HG03175 (cell line): ENCODE measurements at regions not wholly inside any gene's neighbourhood (a gene's known extent, or its start where the extent isn't known, plus 50 kb on each side); places are given as distances from the start of the nearest gene placed in this dataset.
"Not testable (repeated sequence)": the region's sequence is repeated elsewhere in the genome, so short reads cannot be mapped to it uniquely, and the experiment has no call there.

Source experiments
- ATAC-seq: cut with Tn5 transposase; IDR thresholded peaks from one replicate; pipeline ENCODE4 v1.9.1; 2021; ENCODE audit warnings: mild to moderate bottlenecking, moderate library complexity; ENCODE audit not compliant: unreplicated experiment

DNA sequence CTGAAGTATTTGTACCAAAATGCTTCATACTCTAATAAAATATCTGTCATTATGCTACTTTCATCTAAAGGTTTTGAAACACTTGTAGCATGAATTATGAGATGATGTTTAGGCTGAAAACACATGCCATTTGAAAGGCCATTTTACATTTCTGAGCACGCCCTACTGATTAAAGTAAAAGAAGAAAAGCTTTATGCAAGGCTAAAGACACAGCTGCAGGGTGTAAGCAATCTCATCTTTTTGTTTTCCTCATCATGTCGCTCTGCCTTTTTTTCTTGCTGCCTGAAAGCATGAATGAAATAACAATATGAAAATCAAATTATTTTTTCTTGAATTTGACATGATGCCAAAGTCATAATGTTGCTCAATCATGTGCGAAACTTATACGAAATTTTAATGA lies 148.6 kb upstream of the ARG1 start:
- no peak for ATAC-seq

DNA sequence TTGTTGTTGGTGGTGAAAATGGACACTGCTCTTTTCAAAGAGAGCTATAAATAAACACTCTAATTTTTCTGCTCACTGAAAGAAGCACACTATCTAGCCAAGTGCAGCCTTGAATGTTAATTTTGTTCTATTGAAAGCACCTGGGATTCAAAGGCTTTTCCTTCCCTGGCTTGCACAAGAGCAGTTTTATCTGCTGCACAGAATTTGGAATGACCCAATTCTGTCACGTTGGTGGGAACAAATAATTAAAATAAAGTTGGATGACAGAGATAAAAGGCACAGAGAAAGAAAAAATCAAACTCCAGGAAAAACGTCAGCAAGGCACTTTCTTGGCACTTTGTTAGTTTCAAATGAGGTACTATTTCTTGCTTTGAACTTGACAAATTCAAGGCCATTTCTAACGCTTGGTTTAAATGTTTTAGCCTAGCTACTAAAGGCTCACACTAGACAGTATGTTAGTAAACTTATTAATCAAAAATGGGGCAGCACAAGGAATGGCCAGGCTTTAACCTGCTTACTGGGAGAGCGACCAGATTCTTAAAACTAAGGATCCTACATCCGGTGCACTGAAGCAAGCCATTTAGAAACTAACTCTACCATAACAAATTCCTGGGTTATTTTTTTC lies 145.5 kb upstream of the ARG1 start:
- ATAC-seq, result no peak

DNA sequence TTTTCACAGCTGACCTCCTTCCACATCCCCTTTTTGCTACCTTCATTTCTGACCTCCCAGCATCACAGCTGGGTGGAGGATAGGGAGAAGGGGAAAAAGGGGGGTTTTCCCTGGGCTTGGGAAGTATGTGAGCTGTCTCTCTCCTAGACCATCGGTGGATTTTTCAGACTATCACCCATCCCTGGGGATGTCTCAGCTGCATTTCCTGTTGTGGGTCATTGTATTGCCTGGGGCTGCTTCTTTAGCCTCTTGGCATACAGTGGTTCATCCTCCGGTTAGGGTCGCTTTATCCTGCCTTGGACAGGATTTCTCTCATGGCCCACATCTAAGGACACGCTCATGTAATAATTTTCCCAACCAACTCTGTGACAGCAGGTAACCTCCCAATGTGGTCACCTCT lies 142.5 kb upstream of the ARG1 start:
- ATAC-seq, result no peak

DNA sequence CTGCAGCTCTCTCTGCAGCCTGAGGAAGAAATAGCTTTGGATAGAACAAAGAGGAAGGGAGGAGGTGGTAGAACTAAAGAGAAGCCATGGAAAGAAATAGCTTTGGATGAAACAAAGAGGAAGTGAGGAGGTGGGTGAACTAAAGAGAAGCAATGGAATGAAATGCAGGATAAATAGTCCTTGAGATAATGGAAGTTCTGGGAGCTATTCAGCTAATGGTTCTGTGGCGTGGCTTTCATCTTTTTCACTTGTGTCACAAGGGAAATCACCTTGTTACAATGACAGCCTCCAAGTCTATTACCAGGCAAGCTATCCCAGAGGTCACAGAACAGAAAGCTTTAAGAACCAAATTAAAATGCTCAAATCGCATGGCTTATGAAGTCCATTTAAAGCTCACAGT lies 141.3 kb upstream of the ARG1 start:
- no peak for ATAC-seq

DNA sequence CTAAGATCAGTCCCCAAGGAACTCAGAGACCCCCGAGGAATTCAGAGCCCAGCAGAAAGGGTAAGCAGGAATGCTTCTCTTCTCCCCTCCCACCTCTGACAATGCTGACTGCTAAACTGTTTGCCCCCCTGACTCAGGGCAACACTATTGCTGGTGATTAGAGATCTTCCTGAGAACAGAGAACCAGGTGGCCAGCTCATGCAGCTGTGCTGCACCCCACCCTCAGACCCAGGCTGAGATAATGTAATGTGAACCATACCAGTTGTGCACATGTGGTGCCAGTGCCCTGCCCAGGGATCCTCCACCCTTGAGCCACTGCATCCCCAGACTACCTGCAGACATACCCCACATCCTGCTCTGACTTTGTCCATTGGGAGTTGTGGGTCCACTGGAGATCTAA lies 139.1 kb upstream of the ARG1 start:
- ATAC-seq, result no peak

DNA sequence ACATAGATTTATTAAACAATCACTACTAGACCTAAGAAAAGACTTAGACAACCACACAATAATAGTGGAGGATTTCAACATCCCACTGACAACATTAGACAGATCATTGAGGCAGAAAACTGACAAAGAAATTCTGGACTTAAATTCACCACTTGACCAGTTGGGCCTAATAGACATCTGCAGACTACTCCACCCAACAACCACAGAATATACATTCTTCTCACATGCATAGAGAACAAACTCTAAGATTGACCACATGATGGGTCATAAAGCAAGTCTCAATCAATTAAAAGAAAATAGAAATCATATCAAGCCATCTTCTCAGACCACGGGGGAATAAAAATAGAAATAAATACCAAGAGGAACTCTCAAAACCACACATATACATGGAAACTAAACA lies 136.7 kb upstream of the ARG1 start:
- ATAC-seq, result no peak

DNA sequence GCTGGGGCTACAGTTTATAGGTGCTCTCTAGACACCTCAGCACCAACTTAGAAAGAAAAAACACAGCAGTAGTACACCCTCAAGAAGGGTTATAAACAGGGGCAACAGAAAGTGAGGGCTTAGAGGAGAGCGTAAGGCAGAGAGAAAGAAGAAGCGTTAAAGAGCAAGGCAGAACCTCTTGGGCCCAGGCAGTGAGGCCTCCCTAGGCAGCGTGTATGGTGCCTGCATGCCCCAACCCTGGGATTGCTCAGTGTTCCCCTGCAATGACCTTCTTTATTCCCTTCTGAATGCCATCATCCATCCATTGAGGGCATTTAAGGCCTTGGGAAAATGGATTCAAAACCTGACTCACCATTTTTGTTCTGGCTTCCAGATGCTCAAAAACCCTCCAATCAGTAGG lies 130.0 kb upstream of the ARG1 start:
- ATAC-seq, result no peak

DNA sequence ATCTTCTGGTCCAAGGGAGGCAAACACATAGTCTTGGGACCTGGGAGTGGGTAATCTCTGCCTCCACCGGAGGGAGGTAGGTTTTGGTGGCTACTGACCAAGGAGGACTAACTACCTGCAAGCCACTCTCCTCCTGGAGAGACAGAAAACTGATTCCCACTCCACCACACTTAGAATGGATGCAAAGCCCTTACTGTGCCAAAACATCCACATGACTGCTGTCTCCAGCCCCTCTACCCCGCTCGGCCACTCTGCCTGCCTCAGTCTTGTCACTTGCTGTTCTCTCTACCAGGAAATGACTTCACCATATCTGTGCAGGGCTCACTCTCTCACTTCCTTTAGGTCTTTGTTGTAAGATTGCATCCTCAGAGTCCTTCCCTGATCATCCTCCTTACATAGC lies 129.5 kb upstream of the ARG1 start:
- no peak for ATAC-seq

DNA sequence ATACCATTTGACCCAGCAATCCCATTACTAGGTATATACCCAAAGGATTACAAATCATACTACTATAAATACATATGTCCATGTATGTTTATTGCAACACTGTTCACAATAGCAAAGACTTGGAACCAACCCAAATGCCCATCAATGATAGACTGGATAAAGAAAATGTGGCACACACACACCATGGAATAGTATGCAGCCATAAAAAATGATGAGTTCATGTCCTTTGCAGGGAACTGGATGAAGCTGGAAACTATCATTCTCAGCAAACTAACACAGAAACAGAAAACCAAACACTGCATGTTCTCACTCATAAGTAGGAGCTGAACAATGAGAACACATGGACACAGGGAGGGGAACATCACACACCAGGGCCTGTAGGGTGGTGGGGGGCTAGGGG lies 127.7 kb upstream of the ARG1 start:
- ATAC-seq, result not testable (repeated sequence)

DNA sequence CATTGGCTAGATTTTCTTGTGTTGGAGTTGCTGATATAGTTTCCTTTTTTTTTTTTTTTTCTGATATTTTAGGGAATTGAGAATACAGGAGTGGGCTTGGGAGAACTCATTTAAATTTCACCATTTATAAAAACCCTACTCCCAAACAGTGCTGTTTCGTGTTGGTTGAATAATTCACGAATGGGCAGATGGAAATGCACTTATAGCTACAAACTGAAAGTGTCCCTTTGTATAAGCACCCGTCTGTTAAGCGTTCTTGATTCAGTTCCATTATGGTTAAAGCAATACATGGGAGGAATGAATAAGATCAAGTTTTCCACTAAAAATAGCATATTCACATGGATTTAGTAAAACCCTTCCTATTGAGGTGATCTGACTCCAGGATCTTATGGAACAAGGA lies 122.2 kb upstream of the ARG1 start:
- no peak for ATAC-seq

DNA sequence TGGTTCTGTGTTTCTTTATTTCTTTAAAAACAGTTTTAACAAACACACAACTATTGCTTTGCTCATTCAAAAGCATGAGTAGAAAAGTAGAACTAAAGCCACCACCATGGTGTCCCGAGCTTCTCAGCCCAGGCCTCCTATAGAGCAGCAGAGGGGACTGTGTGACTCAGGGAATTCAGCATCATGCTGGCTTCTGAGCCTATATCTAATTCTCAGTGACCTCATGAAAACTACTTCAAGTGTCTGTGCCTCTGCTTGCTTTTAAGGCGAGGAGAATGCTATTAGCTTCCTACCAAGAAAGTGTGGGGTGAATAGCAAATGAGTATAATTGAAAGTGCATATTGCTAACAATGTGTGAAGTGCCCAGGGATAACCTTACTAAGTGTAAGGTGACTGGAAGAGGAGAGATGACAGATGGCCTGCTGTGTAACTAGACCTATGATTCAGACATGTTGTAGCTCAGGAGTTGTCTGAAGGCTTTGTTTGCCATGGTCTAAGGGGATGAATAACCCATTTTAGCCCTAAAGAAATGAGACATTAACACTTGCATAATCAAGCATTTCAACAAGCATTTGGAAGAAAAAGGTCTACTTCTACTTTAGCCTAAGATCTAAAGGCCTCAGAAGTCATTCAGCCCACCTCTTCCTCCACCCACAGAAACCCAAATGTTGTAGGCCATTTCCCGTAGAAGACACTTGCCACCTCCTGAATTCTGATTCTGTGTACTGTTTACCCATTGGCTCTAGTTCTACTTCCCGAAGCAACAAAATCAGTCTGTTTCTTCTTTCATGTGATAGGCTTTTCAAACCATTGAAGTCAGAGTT lies 121.5 kb upstream of the ARG1 start:
- no peak for ATAC-seq

DNA sequence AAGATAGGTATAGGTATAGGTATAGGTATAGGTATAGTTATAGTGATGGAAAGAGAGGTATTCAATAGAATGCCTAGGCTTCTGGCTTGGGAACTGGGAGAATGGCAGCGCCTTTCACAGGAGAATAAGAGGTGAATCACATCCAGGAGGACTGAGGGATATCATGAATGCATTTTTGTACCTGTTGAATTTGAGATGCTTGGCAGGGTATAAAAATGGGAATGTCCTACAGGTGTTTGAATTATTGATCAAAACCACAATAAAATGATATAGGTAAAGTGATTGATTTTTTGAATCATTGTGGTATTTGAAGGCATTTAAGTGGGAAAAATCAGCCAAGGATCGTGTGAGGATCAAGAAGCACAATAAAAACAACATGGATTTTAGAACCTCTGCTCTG lies 119.2 kb upstream of the ARG1 start:
- no peak for ATAC-seq

DNA sequence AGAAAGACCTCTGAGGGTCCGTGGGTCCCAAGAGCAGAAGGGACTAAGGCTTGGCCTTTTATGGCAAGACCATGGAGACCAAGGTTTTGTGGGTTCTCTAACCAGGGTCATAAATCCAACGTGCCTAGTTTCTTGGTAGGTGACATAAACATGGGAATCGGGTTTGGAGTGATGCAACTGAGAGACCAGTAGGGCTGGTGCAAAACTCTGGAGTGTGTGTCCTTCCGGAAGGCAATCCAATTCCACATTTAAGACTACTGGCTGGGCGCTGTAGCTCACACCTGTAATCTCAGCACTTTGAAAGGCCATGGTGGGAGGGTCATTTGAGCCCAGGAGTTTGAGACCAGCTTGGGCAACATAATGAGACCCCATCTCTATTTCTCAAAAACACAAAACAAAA lies 116.5 kb upstream of the ARG1 start:
- no peak for ATAC-seq

DNA sequence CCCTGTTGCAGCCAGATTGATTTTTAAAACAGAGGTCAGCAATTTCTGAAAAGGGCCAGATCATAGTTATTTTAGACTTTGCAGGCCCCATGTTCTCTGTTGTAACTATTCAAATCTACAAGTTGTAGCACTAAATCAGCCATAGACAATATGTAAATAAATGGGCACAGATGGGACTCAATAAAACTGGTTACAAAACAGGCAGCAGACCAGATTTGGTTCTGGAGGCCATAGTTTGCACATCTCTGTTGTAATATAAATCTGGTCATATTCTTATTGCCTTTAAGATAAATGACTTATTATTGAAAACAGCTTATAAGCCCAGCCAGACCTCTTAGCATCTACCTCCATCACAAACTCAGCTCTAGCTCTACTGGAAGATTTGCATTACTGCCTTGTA lies 114.0 kb upstream of the ARG1 start:
- ATAC-seq, result no peak

DNA sequence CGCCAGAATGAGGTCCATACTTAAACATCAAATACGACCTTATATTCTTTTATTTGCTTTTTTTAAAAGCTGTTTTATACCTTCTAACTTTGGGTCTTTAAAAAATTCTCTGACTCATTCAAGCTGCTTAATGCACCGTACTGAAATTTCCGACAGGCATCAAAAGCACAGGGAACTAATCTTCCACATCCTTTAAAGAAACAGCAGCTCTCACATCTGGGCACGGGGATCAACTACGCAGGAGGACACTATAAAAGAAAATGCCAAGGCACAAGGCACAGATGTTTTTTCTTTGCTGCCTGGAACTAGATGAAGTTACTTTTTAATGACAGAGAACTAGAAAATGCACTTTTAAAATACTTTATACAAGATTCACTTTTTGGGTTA lies 112.4 kb upstream of the ARG1 start:
- no peak for ATAC-seq

DNA sequence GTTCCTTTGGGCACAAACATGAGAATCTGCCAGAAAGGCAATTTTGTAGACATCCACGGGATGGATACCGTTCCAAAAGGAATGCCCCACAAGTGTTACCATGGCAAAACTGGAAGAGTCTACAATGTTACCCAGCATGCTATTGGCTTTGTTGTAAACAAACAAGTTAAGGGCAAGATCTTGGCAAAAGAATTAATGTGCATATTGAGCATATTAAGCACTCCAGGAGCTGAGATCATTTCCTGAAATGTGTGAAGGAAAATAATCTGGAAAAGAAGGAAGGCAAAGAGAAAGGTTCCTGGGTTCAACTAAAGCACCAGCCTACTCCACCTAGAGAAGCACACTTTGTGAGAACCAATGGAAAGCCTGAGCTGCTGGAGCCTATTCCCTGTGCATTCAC lies 103.9 kb upstream of the ARG1 start:
- ATAC-seq, result no peak

DNA sequence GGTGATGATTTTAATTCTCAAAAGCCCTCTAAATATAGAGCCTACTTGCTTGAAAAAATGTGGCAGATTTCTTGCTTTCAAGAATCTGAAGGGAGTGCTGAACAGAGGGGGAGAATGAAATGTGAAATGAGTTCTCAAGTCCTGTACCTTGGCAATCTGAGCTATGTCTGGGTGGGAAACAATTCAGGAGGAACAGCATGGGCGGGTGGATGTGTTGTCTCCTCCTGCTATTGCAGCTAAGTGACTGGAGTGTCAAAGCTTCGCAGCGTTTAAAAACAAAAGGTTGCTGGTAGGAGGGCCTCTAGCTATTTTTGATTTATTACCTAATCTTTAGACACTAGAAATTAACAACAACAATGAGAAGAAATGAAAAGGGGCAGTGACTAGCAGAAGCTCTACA lies 102.5 kb upstream of the ARG1 start:
- no peak for ATAC-seq

DNA sequence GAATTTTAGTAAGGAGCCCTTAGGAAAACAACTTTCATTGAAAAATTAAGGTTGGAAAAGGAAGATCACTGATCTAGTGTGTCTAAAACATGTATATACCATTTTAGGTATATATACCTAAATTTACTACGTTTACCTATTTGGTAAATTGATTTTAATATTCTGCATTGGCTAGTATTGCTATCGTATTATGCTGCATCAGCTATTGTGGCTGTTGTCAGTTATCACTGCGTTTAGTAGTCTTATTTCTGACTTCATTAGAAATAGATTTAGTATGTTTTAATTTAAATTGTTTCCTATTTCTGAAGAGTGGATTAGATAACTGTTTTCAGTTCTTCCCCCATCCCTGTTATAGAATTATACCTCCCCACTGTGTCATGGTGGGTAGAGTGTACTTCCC lies 101.7 kb upstream of the ARG1 start:
- ATAC-seq, result no peak

DNA sequence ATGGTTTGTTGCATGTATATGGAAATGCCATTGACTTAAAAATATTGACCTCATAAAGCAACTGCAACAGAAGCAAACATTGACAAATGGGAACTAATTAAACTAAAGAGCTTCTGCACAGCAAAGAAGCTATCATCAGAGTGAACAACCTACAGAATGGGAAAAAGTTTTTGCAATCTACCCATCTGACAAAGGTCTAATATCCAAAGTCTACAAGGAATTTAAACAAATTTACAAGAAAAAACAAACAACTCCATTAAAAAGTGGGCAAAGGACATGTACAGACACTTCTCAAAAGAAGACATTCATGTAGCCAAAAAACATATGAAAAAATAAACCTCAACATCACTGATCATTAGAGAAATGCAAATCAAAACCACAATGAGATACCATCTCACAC lies 99.7 kb upstream of the ARG1 start:
- ATAC-seq, result not testable (repeated sequence)

DNA sequence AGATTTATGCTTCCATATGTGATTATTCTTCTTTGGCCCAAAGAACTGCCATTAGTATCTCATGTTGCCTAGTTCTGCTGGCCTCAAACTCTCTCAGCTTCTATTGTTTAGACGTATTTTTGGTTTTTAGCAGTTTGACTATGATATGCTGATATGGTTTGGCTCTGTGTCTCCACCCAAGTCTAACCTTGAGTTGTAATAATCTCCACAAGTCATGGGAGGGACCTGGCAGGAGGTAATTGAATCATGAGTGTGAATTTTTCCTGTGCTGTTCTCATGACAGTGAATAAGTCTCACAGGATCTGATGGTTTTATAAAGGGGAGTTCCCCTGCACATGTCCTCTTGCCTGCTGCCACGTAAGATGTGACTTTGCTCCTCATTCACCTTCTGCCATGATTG lies 96.7 kb upstream of the ARG1 start:
- no peak for ATAC-seq

DNA sequence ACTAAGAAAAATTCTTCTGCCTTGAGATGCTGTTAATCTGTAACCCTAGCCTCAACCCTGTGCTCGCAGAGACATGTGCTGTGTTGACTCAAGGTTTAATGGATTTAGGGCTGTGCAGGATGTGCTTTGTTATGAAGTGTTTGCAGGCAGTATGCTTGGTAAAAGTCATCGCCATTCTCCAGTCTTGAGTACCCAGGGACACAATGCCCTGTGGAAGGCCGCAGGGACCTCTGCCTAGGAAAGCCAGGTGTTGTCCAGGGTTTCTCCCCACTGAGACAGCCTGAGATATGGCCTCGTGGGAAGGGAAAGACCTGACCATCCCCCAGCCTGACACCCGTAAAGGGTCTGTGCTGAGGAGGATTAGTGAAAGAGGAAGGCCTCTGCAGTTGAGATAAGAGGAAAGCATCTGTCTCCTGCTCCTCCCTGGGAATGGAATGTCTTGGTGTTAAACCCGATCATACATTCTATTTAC lies 94.2 kb upstream of the ARG1 start:
- not testable (repeated sequence) for ATAC-seq

DNA sequence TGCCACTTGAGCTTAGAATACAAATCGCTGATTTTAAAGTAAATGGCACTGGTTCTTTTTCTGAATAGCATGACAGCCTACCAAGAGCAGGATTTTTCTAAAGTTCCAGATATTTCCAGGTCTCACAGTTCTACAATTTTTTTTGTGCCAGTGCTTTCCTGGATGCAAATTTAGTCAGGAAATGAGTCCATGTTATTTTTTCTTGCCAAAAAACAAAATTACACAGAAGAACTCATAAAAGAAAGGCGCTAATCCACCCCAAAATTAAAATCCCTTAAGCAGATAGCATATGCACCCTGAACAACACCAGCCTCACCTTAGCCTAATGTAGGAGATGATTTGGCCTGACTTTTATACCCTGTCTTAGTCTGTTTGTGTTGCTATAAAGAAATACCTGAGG lies 86.4 kb upstream of the ARG1 start:
- no peak for ATAC-seq

DNA sequence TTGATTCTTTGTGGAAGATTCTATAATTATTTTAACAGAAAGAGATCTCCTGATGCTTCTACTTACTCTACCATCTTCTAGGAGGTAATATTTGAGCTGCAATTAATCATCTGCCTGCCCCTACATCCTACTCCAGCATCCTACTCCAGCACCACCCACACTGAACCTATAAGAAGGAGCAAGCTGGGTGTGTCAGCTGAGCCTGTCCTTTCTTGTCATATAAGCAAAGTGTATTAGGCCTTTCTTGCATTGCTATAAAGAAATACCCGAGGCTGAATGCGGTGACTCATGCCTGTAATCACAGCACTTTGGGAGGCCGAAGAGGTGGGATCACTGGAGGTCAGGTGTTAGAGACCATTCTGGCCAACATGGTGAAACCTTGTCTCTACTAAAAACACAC lies 84.2 kb upstream of the ARG1 start:
- ATAC-seq, result no peak
